M059J (cell line): ENCODE measurements at regions not wholly inside any gene's neighbourhood (a gene's known extent, or its start where the extent isn't known, plus 50 kb on each side); places are given as distances from the start of the nearest gene placed in this dataset.

Experiments
- DNase-seq: peaks from one replicate; pipeline ENCODE4 v3.0.0-alpha.2; 2012; ENCODE audit warnings: low read depth

- no peak for DNase-seq
Measured at GRCh38 chr22:26846076-26846475, 188.7 kb downstream of the MIAT start.

GRCh38 chr22:26846645-26847044 is 189.3 kb downstream of the MIAT start:
- peak; percentile 72 for DNase-seq

GRCh38 chr22:26847046-26847445 is 189.7 kb downstream of the MIAT start:
- DNase-seq, result peak; percentile 61

DNA sequence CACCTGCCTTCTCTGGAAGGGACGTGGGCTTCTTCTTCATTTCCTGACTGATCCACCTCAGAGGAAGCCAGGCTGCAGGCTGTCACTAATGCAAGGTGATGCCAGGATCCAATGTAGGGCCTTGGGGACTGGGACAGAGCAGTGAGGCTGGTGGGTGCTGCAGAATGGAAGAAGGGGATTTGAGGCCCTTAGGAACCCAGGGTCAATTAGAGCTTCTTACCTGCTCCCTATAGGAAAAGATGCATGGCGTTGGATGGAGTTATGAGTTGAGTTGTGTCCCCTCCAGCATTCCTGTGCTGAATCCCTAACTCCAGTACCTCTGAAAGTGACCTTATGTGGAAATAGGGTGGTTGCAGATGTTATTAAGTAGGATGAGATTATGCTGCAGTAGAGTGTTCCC is 190.4 kb downstream of the MIAT start:
- no peak for DNase-seq

GRCh38 chr22:26848244-26848920 is 191.0 kb downstream of the MIAT start:
- peak; percentile 66 for DNase-seq

- no peak for DNase-seq
Measured at GRCh38 chr22:26849575-26849974, 192.2 kb downstream of the MIAT start.

DNA sequence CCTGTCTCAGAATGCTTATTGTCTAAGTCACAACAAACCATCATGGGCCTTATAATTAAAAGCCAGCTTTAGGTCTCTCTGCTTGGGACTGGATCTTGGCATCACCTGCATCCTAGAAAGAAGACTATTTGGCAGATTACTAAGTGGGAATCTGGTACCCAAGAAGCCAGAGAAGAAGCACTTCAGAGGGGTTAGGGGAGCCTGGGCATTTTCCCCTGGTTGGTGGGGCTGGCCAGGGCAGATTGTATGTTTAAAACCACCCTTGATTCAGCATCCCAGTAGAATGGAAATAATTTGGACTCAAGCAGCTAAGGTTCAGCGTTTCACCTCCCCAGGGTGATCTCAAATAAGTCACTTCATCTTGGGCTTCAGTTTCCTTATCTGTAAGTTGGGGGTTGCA is 193.7 kb downstream of the MIAT start:
- no peak for DNase-seq

DNA sequence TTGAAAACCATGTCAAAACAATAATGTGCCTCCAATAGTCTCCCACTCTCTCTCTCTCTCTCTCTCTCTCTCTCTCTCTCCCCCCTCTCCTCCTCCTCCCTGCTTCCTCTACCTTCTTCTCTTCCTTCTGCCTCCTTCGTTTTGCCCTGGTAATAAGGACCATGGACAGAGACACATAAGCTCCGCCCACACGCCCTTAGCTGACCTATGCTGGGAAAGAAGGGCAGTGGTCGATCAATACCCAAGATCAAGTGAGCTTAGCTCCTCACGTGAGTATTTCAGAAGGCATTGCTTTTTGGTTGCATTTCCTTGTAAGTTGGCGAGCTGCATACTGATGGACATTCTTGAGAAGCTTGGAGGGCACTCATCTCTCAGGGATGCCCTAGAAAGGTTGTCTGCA is 194.8 kb downstream of the MIAT start:
- DNase-seq, result no peak

DNA sequence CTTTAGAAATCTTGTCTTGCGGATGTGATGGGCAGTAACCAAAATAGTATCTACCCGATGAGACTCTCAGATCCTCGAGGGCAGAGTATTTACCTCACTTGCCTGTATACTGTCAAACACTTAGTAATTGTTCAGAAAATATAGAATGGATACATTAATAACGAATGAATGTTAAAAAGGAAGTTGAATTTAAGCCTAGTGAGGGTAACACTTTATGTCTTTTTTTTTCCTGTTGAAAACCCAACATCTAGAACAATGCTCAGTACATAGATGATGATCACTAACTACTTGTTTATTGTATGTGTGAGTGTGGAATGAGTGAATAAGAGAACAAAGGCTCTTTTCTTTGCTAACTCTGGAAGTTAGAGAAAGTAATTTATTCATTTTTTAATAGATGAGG is 195.7 kb downstream of the MIAT start:
- no peak for DNase-seq

- no peak for DNase-seq
Measured at GRCh38 chr22:26853495-26853894, 196.1 kb downstream of the MIAT start.

DNA sequence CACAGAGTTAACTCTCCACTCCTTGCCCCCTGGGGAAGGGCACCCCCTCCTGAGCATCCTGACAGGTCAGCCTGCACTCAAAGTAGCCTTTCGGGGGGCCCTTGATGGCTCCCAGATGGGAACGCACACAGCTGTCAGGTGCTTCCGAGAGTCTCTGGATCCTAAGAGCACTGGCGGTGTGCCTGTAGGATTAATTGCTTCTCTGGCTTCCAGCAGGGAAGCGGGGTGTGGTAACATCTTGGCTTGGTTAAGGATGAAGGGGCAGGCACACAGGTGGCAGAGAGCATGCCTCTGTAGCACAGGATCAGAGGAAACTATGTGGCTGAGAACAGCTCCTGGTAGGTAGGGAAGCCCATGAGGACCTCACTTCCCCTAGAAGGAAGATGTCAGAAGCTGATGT is 199.8 kb downstream of the MIAT start:
- no peak for DNase-seq

- no peak for DNase-seq
Measured at GRCh38 chr22:26860301-26860700, 202.9 kb downstream of the MIAT start.

- no peak for DNase-seq
Measured at GRCh38 chr22:26865021-26865420, 207.6 kb downstream of the MIAT start.

- DNase-seq, result no peak
Measured at GRCh38 chr22:26883393-26883792, 226.0 kb downstream of the MIAT start.

DNA sequence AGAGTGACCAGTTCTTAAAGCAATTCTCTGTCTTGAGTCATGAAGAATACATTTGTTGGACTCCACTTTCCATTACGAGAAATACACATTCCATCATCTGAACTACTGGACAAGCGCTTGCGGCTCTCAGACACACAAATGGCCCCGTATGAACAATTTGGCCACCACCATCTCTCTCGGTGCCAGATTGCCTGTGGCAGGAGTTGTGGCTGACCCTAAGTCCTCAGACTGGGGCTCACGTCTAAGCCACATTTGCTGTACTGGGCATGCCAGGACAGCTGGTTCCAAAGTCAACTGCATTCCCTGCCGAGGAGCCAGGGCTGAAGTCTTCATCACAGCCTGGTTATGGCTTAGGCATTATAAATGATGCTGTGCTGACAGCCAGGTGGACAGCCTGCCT is 227.5 kb downstream of the MIAT start:
- peak; percentile 86 for DNase-seq

GRCh38 chr22:26885441-26886261 is 228.3 kb downstream of the MIAT start:
- DNase-seq, result no peak

DNA sequence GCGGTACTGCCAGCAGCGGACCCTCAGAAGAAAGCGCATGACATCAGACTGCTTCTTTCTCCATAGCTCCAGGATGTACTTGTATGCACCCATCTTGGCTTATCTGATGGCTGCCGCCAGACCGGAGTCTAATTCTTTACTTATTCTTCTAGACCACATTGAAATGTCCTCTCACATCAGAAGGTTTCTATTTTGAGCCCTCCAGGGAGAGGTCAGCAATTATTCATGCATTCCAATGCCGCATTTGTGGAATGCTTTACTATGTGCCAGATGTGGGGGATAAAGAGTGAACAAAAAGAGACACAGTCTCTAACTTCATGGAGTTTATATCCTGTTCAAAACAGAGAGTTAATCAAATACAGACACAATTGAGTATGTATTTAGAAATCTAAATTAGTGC is 230.1 kb downstream of the MIAT start:
- peak; percentile 93 for DNase-seq

GRCh38 chr22:26887916-26888315 is 230.5 kb downstream of the MIAT start:
- no peak for DNase-seq

GRCh38 chr22:26888887-26889286 is 231.5 kb downstream of the MIAT start:
- DNase-seq, result no peak

DNA sequence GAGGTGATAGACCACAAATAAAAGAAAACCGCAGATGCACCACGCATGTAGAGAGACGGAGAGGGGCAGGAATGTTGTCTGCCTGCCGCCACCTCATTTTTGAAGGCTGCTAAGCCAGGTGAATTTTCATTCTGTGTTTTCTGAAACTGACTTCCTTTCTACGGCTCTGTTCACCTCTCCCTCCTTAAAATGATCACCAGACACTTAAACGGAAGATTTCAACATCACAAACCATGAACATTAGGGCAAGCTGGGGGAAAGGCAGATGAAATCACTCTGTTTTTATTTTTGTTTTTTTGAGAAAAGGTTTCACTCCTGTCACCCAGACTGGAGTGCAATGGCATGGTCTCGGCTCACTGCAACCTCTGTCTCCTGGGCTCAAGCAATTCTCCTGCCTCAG is 232.4 kb downstream of the MIAT start:
- no peak for DNase-seq

DNA sequence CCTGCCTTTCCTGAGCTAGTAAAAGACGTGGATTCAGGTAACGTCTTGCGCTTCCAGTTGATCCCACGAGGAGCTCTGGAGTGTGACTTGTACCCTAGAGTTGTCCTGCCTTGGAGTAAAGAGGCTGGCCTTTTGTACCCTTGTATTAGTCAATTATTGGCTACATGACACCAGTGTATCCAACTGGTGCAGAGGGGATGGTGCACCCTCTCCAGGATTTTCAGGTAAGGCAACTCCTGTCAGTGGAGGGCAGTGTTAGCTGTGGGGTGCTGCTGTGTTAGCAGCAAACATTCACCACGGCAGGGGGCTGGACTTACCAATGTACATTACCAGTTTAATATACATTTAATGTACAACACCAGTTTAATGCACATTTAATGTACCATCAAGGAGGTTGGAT is 233.5 kb downstream of the MIAT start:
- no peak for DNase-seq

DNA sequence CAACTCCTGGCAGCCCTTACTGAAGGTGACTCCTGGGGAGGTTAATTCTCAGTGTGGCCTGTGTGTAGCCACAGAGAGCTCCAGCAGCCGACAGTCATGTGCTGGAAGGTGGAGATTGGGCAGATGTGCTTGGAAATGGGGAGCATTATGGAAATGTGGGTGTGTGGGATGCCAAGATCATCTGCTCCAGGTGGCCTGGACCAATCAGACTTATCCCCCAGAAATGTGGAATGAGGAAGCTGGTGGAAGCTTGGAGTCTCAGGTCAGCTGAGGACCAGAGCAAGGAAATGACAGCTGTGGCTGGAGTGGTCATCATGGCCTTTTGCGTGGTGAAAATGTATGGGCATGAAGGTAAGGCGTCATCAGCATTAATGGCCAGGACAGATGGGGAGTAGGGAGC is 234.0 kb downstream of the MIAT start:
- DNase-seq, result peak; percentile 40
